Loucy (cell line): ENCODE measurements at regions not wholly inside any gene's neighbourhood (a gene's known extent, or its start where the extent isn't known, plus 50 kb on each side); places are given as distances from the start of the nearest gene placed in this dataset.

Source experiments
- EZH2phosphoT487 ChIP-seq: fragments of 200-600 bp; IDR thresholded peaks from 2 replicates; pipeline ENCODE4 v1.6.1; 2018; ENCODE audit warnings: antibody characterized with exemption, mild to moderate bottlenecking, moderate library complexity, borderline replicate concordance
- TF ChIP-seq, protein P1 (sequence below): fragments of 200-600 bp; sonication (generic); conservative IDR thresholded peaks from 2 replicates; pipeline ENCODE4 v1.5.1; 2014; ENCODE audit warnings: mild to moderate bottlenecking, antibody characterized with exemption, low read length

GRCh38 chr18:72089432-72089831 lies 454.7 kb downstream of the CBLN2 start:
- TF ChIP-seq, protein P1, sequence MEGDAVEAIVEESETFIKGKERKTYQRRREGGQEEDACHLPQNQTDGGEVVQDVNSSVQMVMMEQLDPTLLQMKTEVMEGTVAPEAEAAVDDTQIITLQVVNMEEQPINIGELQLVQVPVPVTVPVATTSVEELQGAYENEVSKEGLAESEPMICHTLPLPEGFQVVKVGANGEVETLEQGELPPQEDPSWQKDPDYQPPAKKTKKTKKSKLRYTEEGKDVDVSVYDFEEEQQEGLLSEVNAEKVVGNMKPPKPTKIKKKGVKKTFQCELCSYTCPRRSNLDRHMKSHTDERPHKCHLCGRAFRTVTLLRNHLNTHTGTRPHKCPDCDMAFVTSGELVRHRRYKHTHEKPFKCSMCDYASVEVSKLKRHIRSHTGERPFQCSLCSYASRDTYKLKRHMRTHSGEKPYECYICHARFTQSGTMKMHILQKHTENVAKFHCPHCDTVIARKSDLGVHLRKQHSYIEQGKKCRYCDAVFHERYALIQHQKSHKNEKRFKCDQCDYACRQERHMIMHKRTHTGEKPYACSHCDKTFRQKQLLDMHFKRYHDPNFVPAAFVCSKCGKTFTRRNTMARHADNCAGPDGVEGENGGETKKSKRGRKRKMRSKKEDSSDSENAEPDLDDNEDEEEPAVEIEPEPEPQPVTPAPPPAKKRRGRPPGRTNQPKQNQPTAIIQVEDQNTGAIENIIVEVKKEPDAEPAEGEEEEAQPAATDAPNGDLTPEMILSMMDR = no peak
- TF ChIP-seq EZH2phosphoT487 = no peak
